ENCODE measurements at regions not wholly inside any gene's neighbourhood (a gene's known extent, or its start where the extent isn't known, plus 50 kb on each side); places are given as distances from the start of the nearest gene placed in this dataset.

GRCh38 chr12:115450710-115451109, 766.7 kb upstream of the TBX3 start:
- no peak for DNase-seq
- H3K36me3 Mint-ChIP-seq (ENCODE audit: insufficient read depth, unreplicated experiment) = no peaks in the 10 kb centered on the region
- BruUV-seq (replicated peaks) = no TSS peak
- intact Hi-C loops (cut with micrococcal nuclease; ENCODE audit: unreplicated experiment) = no loop called here
- H3K27me3 Mint-ChIP-seq (ENCODE audit: unreplicated experiment) = peaks cover 37% of the 10 kb centered on the region
- no peak overlapping the region for H3K4me3 Mint-ChIP-seq (ENCODE audit: low read depth, unreplicated experiment)
- CTCF ChIA-PET = no interaction called here
- no peak overlapping the region for H3K27ac Mint-ChIP-seq (ENCODE audit: unreplicated experiment)
- no peak for TF ChIP-seq CTCF (IDR thresholded peaks at IDR 0.05; ENCODE audit: unreplicated experiment)
- H3K4me1 Mint-ChIP-seq (ENCODE audit: low read depth, unreplicated experiment) = no peaks in the 10 kb centered on the region
- H3K9me3 Mint-ChIP-seq (ENCODE audit: low read depth, unreplicated experiment) = no peaks in the 10 kb centered on the region

- no peak overlapping the region for H3K27ac Mint-ChIP-seq (ENCODE audit: unreplicated experiment)
- BruUV-seq (replicated peaks) = no TSS peak
- DNase-seq = no peak
Observed at GRCh38 chr12:115450017-115450416, 766.0 kb upstream of the TBX3 start.

GRCh38 chr12:115449526-115449925, 765.6 kb upstream of the TBX3 start:
- Mint-ChIP-seq H3K27me3 (ENCODE audit: unreplicated experiment) (peaks cover 37% of the 10 kb centered on the region), H3K9me3 (ENCODE audit: low read depth, unreplicated experiment) (no peaks in the 10 kb centered on the region), H3K36me3 (ENCODE audit: insufficient read depth, unreplicated experiment) (no peaks in the 10 kb centered on the region), H3K4me1 (ENCODE audit: low read depth, unreplicated experiment) (no peaks in the 10 kb centered on the region), H3K27ac (ENCODE audit: unreplicated experiment) (no peak overlapping the region), H3K4me3 (ENCODE audit: low read depth, unreplicated experiment) (no peak overlapping the region)
- no TSS peak for BruUV-seq (replicated peaks)
- CTCF ChIA-PET = interaction anchor here (0.6 kb wide), 1 partner anchor 110 kb away, joined by 3 read pairs; no protein-coding TSS in a partner anchor
- no peak for TF ChIP-seq CTCF (IDR thresholded peaks at IDR 0.05; ENCODE audit: unreplicated experiment)
- intact Hi-C loops (cut with micrococcal nuclease; ENCODE audit: unreplicated experiment) = no loop called here
- no peak for DNase-seq

More at GRCh38 chr12:115450017-115450416, 766.0 kb upstream of the TBX3 start:
- peaks cover 37% of the 10 kb centered on the region for H3K27me3 Mint-ChIP-seq (ENCODE audit: unreplicated experiment)
- H3K36me3 Mint-ChIP-seq (ENCODE audit: insufficient read depth, unreplicated experiment) = no peaks in the 10 kb centered on the region
- intact Hi-C loops (cut with micrococcal nuclease; ENCODE audit: unreplicated experiment) = no loop called here
- H3K4me1 Mint-ChIP-seq (ENCODE audit: low read depth, unreplicated experiment) = no peaks in the 10 kb centered on the region
- H3K4me3 Mint-ChIP-seq (ENCODE audit: low read depth, unreplicated experiment) = no peak overlapping the region
- CTCF ChIA-PET = interaction anchor here (0.6 kb wide), 1 partner anchor 110 kb away, joined by 3 read pairs; no protein-coding TSS in a partner anchor
- TF ChIP-seq CTCF (IDR thresholded peaks at IDR 0.05; ENCODE audit: unreplicated experiment) = no peak
- H3K9me3 Mint-ChIP-seq (ENCODE audit: low read depth, unreplicated experiment) = no peaks in the 10 kb centered on the region

GRCh38 chr12:115444346-115444745, 760.4 kb upstream of the TBX3 start:
- H3K9me3 Mint-ChIP-seq (ENCODE audit: low read depth, unreplicated experiment) = peaks cover 2% of the 10 kb centered on the region
- H3K27ac Mint-ChIP-seq (ENCODE audit: unreplicated experiment) = no peak overlapping the region
- no TSS peak for BruUV-seq (replicated peaks)
- no peak overlapping the region for H3K4me3 Mint-ChIP-seq (ENCODE audit: low read depth, unreplicated experiment)
- DNase-seq = no peak
- CTCF ChIA-PET = no interaction called here
- TF ChIP-seq CTCF (IDR thresholded peaks at IDR 0.05; ENCODE audit: unreplicated experiment) = no peak
- H3K27me3 Mint-ChIP-seq (ENCODE audit: unreplicated experiment) = no peaks in the 10 kb centered on the region
- H3K36me3 Mint-ChIP-seq (ENCODE audit: insufficient read depth, unreplicated experiment) = no peaks in the 10 kb centered on the region
- H3K4me1 Mint-ChIP-seq (ENCODE audit: low read depth, unreplicated experiment) = no peaks in the 10 kb centered on the region
- intact Hi-C loops (cut with micrococcal nuclease; ENCODE audit: unreplicated experiment) = no loop called here

Data from Calu3 (cell line).